GM23248 (cell line): ENCODE measurements at regions not wholly inside any gene's neighbourhood (a gene's known extent, or its start where the extent isn't known, plus 50 kb on each side); places are given as distances from the start of the nearest gene placed in this dataset.

Source experiments
- DNase-seq: peaks from one replicate; pipeline ENCODE4 v3.0.0-alpha.2; 2015
- H2AFZ ChIP-seq: fragments of 200-600 bp; sonication (generic); 2 replicates; pipeline ENCODE4 v1.6.1; 2016; ENCODE audit warnings: antibody characterized with exemption
- H3F3A ChIP-seq: fragments of 200-600 bp; sonication (generic); 2 replicates; pipeline ENCODE4 v1.6.1; 2016; ENCODE audit warnings: mild to moderate bottlenecking, antibody characterized with exemption, mixed run types; ENCODE audit not compliant: insufficient read depth
- H3K27ac ChIP-seq: fragments of 200-600 bp; sonication (generic); 2 replicates; pipeline ENCODE4 v1.5.1; 2016; ENCODE audit warnings: mild to moderate bottlenecking
- H3K27me3 ChIP-seq: fragments of 200-600 bp; sonication (generic); replicated peaks from 2 replicates; pipeline ENCODE4 v1.6.1; 2016; ENCODE audit warnings: mild to moderate bottlenecking; ENCODE audit not compliant: insufficient read depth
- H3K36me3 ChIP-seq: fragments of 200-600 bp; sonication (generic); 2 replicates; pipeline ENCODE4 v1.6.1; 2016; ENCODE audit warnings: low read depth, mild to moderate bottlenecking
- H3K4me1 ChIP-seq: fragments of 200-600 bp; sonication (generic); 2 replicates; pipeline ENCODE4 v1.6.1; 2016; ENCODE audit warnings: mild to moderate bottlenecking; ENCODE audit not compliant: insufficient read depth
- H3K4me2 ChIP-seq: fragments of 200-600 bp; sonication (generic); one replicate; pipeline ENCODE4 v1.6.1; 2016; ENCODE audit warnings: mild to moderate bottlenecking; ENCODE audit not compliant: unreplicated experiment
- H3K4me3 ChIP-seq: fragments of 200-600 bp; sonication (generic); 2 replicates; pipeline ENCODE4 v1.5.1; 2016; ENCODE audit warnings: mild to moderate bottlenecking
- H3K79me2 ChIP-seq: fragments of 200-600 bp; sonication (generic); 2 replicates; pipeline ENCODE4 v1.6.1; 2016; ENCODE audit warnings: mild to moderate bottlenecking; ENCODE audit not compliant: insufficient read depth
- H3K9ac ChIP-seq: fragments of 200-600 bp; sonication (generic); 2 replicates; pipeline ENCODE4 v1.6.1; 2016; ENCODE audit warnings: mild to moderate bottlenecking
- H3K9me2 ChIP-seq: fragments of 200-600 bp; sonication (generic); 2 replicates; pipeline ENCODE4 v1.6.1; 2016; ENCODE audit warnings: mixed run types, mild to moderate bottlenecking, moderate library complexity; ENCODE audit not compliant: insufficient read depth
- H3K9me3 ChIP-seq: fragments of 200-600 bp; sonication (generic); one replicate; pipeline ENCODE4 v1.6.1; 2017; ENCODE audit warnings: low read depth
- H4K20me1 ChIP-seq: fragments of 200-600 bp; sonication (generic); 2 replicates; pipeline ENCODE4 v1.6.0; 2016; ENCODE audit not compliant: insufficient read depth
- EZH2 ChIP-seq: fragments of 200-600 bp; sonication (generic); IDR thresholded peaks from 2 replicates; pipeline ENCODE4 v1.6.1; 2018; ENCODE audit warnings: antibody characterized with exemption, mild to moderate bottlenecking; ENCODE audit not compliant: insufficient read depth, poor library complexity, severe bottlenecking
- EZH2phosphoT487 ChIP-seq: fragments of 200-600 bp; sonication (generic); IDR thresholded peaks from 2 replicates; pipeline ENCODE4 v1.6.1; 2018; ENCODE audit warnings: antibody characterized with exemption, moderate library complexity, mild to moderate bottlenecking, low read depth; ENCODE audit not compliant: insufficient read depth
- WGBS, 2 experiments: methylation state at CpG; one replicate each; pipeline ENCODE4 v1.1.6; 2015 to 2017; ENCODE audit warnings: low lambda C conversion rate in 2 of 2, low coverage in 1 of 2; ENCODE audit errors: missing lambda C conversion rate in 2 of 2; 5-methylcytosine and 5-hydroxymethylcytosine counted together
- in situ Hi-C: fragments of 300-500 bp; cut with MboI; formaldehyde crosslinking; loops from 2 replicates; pipeline ENCODE4 v1.15.0; 2020

DNA sequence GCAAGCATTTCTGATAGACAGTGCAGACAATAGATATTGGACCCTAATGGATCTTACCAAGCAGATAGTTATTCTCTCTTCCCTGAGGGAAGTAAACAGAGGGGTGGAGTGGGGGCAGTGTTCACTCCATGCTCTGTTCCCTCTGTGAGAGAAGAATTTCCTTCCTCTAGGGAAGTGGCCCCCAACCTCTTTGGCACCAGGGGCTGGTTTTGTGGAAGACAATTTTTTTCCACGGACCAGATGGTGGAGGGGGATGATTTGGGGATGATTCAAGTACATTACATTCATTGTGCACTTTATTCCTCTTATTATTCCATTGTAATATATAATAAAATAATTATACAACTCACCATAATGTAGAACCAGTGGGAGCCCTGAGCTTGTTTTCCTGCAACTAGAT, 459.9 kb downstream of the ADGRL2 start:
- Histone ChIP-seq H3K4me3 (no peak overlapping the region), H3K4me1 (no peaks in the 10 kb centered on the region), H3K4me2 (no peak overlapping the region), H3K9ac (no peak overlapping the region), H3F3A (no peaks in the 10 kb centered on the region), H3K27me3 (no peaks in the 10 kb centered on the region), H2AFZ (no peak overlapping the region), H3K9me2 (no peaks in the 10 kb centered on the region), H3K27ac (no peak overlapping the region), H3K36me3 (no peaks in the 10 kb centered on the region), H4K20me1 (no peaks in the 10 kb centered on the region), H3K79me2 (no peaks in the 10 kb centered on the region), H3K9me3 (no peaks in the 10 kb centered on the region)
- 7 to 13% methylated on average over 1 of the region's 1 CpG for WGBS, 2 experiments
- TF ChIP-seq EZH2 (no peak), EZH2phosphoT487 (no peak)
- DNase-seq = no peak
- in situ Hi-C loops = no loop called here

DNA sequence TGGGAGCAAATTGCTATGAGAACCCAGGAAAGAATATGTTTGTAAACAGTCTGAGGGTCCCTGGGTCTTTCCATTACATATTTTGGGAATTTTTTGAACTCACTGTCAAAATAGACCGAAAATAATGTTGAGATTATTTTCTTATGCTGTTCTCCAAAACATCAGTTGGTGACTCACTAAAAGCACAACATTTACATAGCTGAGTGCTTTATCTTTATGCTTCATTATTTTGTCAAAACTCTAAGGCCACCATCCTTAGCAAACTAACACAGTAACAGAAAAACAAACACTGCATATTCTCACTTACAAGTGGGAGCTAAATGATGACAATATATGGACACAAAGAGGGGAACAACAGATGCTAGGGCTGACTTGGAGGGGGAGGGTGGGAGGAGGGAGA, 459.3 kb downstream of the ADGRL2 start:
- H3K9ac ChIP-seq = no peak overlapping the region
- WGBS, 2 experiments = 41 to 52% methylated on average over 1 of the region's 1 CpG
- H3K27me3 ChIP-seq = no peaks in the 10 kb centered on the region
- in situ Hi-C loops = no loop called here
- no peak overlapping the region for H3K27ac ChIP-seq
- TF ChIP-seq EZH2phosphoT487 = no peak
- TF ChIP-seq EZH2 = no peak
- no peak overlapping the region for H3K4me2 ChIP-seq
- H3K36me3 ChIP-seq = no peaks in the 10 kb centered on the region
- H3K4me1 ChIP-seq = no peaks in the 10 kb centered on the region
- H4K20me1 ChIP-seq = no peaks in the 10 kb centered on the region
- no peaks in the 10 kb centered on the region for H3F3A ChIP-seq
- no peak overlapping the region for H3K4me3 ChIP-seq
- DNase-seq = no peak
- H2AFZ ChIP-seq = no peak overlapping the region
- no peaks in the 10 kb centered on the region for H3K9me3 ChIP-seq
- H3K9me2 ChIP-seq = no peaks in the 10 kb centered on the region
- no peaks in the 10 kb centered on the region for H3K79me2 ChIP-seq

- Histone ChIP-seq H3K27me3 (no peaks in the 10 kb centered on the region), H3F3A (no peaks in the 10 kb centered on the region), H3K9me2 (no peaks in the 10 kb centered on the region), H3K4me1 (no peaks in the 10 kb centered on the region), H2AFZ (no peak overlapping the region), H3K9me3 (no peaks in the 10 kb centered on the region), H3K79me2 (no peaks in the 10 kb centered on the region), H3K4me3 (no peak overlapping the region), H3K27ac (no peak overlapping the region), H3K9ac (no peak overlapping the region), H3K4me2 (no peak overlapping the region), H4K20me1 (no peaks in the 10 kb centered on the region), H3K36me3 (no peaks in the 10 kb centered on the region)
- DNase-seq = no peak
- 71 to 85% methylated on average over 5 of the region's 5 CpGs for WGBS, 2 experiments
- TF ChIP-seq EZH2phosphoT487 (no peak), EZH2 (no peak)
- in situ Hi-C loops = no loop called here
Observed at GRCh38 chr1:82258887-82259286, 458.2 kb downstream of the ADGRL2 start.

DNA sequence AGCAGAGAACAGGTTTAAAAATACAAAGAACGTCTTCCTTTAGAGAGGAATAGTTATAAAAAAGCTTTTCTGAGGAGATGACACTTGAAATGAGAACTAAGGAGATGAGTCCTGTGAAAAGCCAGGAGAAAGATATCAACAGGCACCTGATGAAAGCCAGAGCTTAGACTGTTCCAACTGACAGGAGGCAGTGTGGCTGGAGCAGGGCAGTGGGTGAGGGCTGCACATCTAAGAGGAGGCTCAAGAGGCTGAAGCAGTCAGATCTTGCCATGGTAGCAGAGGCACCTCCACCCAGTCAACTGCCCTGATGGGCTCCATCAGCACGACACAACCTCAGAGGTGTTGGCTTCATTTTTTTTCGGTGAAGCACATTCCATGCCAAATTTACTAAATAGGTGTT, 445.3 kb downstream of the ADGRL2 start:
- 22 to 24% methylated on average over 3 of the region's 3 CpGs for WGBS, 2 experiments
- no peaks in the 10 kb centered on the region for H3K27me3 ChIP-seq
- H3K36me3 ChIP-seq = no peaks in the 10 kb centered on the region
- no peaks in the 10 kb centered on the region for H3K9me3 ChIP-seq
- no peak overlapping the region for H3K4me3 ChIP-seq
- no peaks in the 10 kb centered on the region for H3K4me1 ChIP-seq
- no peak overlapping the region for H3K4me2 ChIP-seq
- no peaks in the 10 kb centered on the region for H3F3A ChIP-seq
- no peak overlapping the region for H3K9ac ChIP-seq
- DNase-seq = no peak
- no peaks in the 10 kb centered on the region for H4K20me1 ChIP-seq
- H3K79me2 ChIP-seq = no peaks in the 10 kb centered on the region
- in situ Hi-C loops = no loop called here
- TF ChIP-seq EZH2phosphoT487 (no peak), EZH2 (no peak)
- H3K27ac ChIP-seq = no peak overlapping the region
- H3K9me2 ChIP-seq = no peaks in the 10 kb centered on the region
- no peak overlapping the region for H2AFZ ChIP-seq

DNA sequence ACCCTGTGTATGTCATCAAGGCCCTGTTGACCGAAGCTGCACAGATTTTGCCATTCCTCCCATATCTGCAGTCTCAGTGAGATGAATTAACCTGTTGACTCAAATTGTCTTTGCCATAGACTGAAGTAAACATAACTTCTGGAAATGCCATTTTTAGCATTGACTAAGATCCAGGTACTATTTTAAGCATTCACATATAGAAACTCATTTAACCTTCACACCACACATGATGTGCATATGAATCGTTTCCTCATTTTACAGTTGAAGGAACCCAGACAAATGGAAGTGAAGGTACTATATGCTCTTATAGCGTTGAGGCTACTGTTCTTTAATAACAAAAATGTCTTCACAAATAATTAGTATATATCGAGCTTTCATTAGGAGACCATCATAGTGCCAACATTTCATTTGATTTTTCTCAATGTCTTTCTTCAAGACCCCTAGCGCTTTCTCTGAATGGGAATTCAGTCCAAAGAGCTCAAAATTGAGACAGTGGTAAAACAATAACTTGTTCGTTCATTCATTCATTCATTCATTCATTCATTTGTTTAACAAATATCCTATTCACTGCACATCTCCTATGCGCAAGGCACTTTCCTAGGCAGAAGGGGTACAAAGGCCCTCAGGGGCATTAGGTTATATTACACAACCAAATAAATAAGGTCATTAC, 444.7 kb downstream of the ADGRL2 start:
- Histone ChIP-seq H3K9ac (no peak overlapping the region), H3K9me3 (no peaks in the 10 kb centered on the region), H3K4me3 (no peak overlapping the region), H3K4me1 (no peaks in the 10 kb centered on the region), H3K27ac (no peak overlapping the region), H3K79me2 (no peaks in the 10 kb centered on the region), H3F3A (no peaks in the 10 kb centered on the region), H3K27me3 (no peaks in the 10 kb centered on the region), H2AFZ (no peak overlapping the region), H3K9me2 (no peaks in the 10 kb centered on the region), H4K20me1 (no peaks in the 10 kb centered on the region), H3K36me3 (no peaks in the 10 kb centered on the region), H3K4me2 (no peak overlapping the region)
- TF ChIP-seq EZH2phosphoT487 = no peak
- no peak for TF ChIP-seq EZH2
- 55% methylated on average over 7 of the region's 7 CpGs for WGBS, 2 experiments
- DNase-seq = no peak
- in situ Hi-C loops = no loop called here
